HG03196 (cell line): ENCODE measurements at regions not wholly inside any gene's neighbourhood (a gene's known extent, or its start where the extent isn't known, plus 50 kb on each side); places are given as distances from the start of the nearest gene placed in this dataset.
"Not testable (repeated sequence)": the region's sequence is repeated elsewhere in the genome, so short reads cannot be mapped to it uniquely, and the experiment has no call there.

ENCODE experiments used
- ATAC-seq: cut with Tn5 transposase; IDR thresholded peaks from one replicate; pipeline ENCODE4 v1.9.1; 2021; ENCODE audit not compliant: unreplicated experiment

DNA sequence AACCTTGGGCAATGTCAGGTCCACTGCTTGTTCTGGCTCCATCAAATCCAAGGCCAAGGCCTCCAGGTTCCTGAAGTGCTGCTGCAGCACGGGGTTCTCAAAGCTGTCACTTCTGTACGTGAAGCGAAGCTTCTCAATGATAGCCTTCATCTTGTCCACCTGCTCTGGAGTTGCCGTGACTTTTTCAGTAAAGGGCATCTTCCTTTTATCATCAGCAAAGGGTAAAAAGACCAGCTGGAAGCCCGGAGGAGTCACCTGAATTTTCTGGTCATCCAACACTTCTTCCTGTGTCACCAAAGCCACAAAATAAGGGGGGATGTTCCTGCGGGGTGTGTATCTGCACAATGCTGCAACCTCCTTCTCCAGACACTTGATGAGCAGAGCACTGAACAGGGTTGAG, 131.7 kb upstream of the MAMLD1 start:
- not testable (repeated sequence) for ATAC-seq

DNA sequence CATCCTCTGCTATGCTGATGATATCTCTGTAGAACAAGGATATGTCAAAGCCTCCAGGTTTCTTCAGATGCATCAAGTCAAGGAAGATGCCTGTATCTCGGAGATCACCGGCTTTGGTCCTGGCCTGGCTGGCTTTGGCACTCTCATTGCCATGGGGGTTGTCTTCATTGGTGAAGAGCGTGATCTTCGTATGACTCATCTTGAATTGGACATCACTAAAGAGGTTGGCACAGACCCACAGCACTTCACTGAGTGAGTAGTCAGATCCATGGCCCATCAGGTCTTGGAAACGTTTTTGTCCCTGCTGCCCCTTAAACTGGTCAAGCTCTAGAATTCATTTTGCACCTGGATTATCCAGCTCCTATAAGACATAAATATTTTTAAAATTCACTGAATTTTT, 130.9 kb upstream of the MAMLD1 start:
- not testable (repeated sequence) for ATAC-seq

DNA sequence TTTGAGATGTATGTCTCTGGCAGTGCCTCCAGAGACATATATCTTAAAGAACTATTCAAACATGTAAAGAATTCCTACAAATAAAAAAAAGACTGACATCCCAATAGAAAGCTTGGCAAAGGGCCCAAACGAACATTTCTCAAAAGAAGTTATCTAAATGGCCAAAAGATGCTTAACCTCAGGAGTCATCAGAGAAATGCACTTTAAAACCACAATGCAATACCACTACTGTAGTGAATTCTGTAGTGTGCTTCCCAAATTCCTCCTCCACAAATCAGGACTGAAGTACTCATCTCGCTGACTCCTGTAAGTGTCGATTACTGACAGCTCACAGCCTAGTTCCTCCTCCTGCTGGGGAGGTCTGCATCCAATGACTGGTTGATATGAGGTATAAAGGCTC, 129.0 kb upstream of the MAMLD1 start:
- ATAC-seq = no peak

DNA sequence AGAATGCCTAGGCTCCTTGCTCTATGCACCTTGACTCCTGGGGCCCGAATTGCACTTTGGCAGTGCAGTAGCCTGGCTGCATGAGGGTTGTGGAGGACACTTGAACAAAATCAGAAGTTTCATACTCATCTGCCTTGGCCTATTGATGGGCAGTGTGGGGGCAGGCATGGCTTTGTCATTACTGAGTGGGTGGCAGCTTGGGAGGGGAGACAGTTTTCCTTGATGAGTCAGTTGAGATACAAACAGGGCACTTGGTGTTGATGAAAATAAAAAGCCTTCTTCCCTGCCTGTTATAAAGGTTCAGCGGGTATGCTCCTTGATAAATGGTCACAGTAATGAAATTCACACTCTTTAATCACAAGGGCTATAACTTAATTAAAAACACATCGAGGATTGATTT, 126.8 kb upstream of the MAMLD1 start:
- no peak for ATAC-seq

DNA sequence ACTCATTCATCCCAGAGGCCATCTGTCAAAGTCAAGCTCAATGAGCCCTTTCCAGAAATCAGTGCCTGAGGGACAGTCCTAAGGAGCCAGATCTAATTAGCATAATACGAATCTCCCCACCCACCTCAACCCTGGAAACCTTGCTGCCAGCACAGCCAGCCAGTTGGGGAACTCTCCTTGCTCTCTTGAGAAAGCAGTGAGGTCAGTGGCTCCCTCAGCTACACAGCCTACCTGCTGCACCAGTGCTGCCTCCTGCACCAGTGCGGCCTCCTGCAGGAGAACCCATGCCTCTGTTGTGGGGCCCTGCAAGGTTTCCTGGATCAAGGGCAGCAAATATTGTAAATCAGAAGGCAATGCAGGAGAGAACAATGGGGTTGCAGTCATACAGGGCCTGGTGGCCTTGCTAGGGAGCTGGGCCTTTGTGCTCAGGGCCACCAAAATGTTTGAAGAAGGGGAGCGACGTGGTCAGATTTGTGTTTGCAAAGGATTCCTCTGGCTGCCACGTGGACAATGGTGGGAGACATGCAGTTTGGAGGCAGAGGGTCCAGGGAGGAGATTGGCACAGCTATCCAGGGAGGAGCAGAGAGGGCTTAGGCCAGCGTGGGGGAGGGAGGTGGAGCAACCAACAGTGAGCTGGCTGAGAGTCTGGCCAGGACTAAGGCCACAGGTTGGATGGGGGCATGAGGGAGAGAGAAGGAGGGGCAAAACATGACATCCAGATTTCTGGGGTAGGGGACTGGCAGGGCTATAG, 124.3 kb upstream of the MAMLD1 start:
- no peak for ATAC-seq

DNA sequence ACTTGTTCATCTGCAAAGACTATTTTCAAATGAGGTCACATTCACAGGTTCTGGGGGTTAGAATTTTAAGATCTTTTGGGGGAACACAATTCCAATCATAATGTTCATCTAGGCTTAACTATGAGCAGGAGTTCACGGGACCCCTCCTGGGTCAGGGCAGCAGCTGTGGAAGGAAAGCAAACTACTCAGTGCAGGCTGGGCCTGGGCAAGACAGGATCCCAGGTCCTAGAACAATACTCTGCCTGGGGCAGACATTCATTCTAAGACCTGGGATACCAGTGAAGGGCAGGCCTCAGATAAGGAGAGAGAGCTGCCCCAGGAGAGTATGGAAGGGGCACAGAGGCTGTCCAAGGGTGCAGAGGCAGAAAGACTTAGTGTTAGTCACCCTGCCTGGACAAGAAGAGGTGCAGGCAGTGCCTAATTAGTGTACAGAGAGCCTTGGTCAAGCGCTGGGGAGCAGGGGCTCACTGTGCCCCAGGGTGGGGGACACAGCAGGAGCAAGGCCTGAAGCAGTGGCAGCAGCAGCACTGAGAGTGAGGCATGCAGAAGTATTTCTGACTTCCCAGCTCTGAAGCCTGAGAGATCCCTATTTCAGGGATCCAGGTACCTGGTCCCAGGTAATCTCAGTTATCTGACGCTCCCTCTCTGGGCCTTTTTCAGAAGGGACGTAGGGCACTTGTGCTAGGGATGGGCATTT, 123.0 kb upstream of the MAMLD1 start:
- no peak for ATAC-seq

DNA sequence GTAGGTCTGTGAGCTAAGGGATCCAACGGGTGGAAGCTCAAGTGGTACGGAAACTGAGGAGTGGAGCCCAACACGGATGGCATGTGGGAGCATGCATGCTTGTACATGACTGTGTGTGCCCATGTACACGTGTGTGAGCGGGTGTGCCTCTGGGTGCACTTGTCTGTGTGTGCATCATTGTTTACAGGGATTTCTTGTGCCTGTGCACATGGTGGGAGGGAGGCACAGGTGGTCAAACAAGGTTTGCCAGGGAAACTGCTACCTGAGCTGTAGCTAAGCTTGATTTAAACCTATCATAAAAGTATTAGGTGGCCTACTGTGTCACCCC, 122.5 kb upstream of the MAMLD1 start:
- no peak for ATAC-seq

DNA sequence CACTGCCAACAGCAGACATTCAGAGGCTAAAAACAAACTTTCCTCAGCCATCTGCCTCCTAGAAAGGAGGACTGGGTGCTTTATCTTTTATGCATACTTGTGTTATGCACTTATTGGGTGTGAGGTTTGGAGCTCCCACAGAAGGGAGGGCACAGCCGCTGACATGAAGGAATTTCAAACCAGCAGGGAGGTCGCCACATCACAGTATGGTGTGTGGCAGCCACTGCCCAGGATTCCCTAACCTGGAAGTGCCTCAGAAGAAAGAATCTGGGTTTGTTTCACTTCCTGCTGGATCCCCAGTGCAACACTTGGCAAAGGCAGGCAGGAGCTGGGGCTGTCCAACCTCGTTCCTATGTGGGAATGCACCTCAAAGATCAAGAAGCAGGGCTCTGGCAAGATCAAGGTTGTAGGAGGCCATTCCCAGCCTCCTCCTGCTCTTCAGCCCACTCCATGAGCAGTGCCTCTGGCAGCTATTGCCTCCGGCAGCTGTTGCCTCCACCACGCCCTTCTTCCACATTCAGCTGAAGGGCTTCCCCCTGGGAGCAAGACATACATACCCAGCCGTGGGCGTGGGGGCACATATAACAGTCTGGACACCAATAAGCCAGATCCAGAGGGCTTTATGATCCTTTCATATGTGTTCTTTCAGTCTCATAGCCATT, 109.0 kb upstream of the MAMLD1 start:
- no peak for ATAC-seq

DNA sequence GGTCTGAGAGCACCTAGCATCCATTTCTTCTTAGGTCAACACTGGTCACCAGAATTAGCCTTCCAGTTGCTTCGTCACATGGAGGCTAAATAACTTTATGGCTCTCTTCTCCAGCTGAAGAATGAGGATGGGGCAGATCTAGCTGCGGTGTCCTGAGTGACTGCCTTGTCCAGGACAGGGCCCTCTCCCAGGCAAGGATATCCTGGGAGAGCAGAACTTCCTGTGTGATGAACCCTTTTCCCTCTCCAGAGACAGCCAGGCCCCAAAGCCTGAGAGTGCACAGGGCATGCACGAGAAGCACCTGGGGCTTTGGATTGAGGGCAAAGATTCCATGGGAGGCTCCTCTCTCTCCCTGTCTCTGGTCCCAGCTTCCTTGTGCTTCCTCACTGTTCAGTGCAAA, 108.2 kb upstream of the MAMLD1 start:
- ATAC-seq = no peak

DNA sequence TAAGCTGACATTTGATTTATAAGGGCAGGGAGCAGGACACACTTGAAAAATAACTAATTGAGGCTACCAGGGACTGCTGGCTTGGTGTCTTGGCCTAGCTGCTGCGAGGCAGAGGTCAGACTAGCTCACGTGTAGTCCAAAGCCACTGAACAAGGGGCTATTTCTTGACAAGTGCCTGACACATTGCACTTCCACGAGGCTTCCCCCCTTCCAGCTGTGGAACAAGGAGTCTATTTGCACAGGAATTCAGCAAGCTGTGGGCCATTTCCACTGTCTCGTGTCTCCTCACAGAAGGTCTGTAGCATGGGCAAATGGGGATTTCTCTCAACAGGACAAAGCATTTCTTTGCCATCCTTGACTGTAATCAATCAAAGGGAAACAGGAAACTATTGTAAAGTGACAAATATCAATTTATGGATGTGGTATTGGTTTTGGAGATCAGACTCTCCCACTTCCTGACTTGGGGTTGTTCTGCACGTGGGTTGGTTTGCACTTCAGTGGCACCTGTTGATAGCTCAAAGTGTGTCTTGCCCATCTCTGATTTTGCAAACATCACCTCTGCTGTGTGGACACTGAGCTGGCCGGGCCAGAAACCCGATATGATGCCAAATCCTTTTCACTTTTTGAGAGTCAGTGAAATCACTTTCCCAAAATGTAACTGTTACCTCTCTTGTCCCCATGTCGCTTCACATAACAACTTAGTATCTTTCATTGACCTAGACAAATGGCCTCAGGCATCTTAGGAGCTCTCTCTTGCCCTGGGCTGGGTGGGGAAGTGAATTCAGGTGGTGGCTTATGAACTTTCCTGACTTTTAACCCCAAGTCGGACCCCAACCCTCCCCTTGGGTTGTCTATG, 107.4 kb upstream of the MAMLD1 start:
- ATAC-seq = no peak

DNA sequence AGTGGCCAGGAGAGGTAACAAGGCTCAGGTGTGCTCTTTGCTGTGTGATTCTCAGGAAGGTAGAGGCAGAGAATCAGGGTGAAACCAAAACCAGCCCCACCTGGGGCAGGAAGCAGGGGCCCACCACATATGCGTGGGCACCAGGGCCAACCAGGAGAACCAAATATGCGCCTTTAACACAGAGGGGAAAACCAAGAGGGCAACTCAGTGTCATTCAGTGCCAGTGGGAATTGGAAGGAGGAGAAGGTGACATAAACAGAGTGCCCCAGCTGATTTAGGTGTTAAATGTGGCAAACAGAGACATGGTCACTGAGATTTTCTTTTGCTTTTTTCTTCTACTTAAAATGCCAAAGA, 106.8 kb upstream of the MAMLD1 start:
- ATAC-seq = no peak

DNA sequence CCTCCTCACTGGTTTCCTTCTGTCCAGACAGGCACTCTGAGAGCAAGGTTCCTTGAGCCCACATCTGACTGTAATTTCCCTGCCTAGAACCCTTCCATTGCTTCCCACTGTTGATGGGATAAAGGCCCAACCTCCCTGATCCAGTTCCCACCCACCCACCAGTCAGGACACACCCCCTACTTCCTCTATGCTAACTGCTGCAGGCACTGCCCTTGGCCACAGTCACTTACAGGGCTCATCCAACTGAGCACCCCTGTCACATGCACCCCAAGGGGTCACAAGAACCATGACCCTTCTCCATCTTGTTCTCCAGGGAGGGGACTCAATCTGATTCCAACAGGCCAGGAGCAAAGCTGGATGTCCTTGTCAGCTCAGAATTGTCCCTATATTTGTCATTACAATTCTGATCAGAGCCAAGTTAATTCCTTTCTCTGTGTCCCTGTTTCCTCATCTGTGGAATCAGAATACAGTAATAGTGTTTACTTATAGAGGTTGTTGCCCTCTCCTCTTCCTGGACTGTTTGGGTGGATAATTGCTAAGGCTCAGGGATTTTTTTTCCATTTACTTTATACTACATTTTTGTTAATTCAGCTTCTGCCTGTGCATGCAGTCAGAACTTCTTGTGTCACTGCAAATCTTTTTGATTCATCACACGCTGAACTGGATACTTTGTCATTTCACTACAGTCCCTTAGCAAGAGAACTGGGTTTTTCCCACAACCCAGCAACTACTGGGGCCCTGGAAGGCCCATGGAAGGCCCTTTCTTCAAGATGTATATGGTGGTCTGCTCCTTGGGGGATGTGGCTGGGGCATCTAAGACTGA, 105.6 kb upstream of the MAMLD1 start:
- ATAC-seq = no peak

DNA sequence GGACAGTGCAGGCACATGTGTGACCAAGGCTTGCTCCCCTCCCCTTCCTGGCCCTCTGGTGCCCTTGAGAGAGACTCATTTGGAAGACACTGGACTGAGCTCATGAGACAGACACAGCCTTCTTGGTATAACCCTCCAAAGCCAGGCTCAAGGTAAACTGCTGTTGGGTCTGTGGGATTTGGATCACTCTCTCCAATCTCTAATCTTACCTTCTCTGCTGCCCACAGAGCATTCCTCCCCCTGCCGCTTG, 105.0 kb upstream of the MAMLD1 start:
- no peak for ATAC-seq

DNA sequence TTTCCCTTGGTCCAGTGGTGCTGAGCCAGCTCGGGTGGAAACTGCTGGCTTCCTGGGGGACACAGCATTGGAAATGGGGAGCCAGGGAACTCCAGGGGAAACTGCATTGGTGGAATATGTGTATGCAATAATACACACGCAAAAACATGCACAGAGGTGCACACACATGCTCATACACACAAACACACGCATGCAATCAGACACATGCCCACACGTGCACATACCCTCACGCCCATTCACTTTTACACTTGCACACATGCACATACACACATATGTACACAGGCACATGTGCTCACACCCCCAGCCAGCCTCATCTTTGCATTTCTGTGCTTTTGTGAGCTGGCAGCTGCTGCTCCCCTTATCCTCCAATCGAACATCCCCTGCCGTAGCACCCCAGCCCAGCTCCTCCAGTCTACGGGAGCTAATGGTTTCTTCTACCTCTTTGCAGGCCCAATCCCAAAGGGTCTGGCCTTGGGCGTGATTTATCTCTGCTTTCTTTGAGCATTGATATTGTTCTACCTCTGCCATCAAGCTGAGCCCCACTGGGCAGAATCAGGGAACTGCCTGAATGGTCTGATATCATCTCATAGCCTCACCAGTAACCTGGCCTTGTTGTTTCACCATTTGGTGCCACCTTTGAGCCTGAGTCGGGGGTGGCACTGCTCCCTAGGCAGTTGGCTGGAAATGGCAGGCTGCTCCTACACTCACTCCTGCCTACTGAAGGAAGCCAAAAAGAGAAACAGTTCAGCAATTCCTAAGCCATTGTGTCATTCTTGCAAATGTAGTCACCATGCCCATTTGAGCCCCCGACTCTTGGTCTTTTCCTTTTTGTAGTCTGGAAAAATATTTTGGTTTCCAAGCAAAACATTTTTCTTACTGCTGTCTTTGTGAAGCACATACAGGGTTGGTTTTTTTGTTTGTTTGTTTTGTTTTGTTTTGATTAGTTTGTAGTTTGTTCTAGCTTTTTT, 104.4 kb upstream of the MAMLD1 start:
- no peak for ATAC-seq

DNA sequence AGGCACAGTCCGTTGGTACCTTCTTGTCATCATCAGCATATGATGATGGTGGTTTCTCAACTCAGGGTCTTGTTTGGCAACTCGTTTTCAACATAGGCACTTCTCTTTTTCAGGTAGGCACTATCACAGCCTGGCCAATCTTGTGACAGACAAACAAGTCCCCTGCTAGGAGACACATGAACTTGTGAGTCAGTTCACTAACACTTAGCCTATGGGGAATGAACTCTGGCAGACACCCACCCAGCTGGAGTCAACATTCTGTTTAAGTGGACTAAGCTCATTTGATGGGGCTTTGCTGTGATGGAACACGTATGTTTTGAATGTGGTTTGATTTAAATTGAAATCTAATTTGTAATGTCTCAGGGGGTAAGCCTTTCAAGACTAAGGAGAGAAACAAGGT, 100.7 kb upstream of the MAMLD1 start:
- no peak for ATAC-seq

DNA sequence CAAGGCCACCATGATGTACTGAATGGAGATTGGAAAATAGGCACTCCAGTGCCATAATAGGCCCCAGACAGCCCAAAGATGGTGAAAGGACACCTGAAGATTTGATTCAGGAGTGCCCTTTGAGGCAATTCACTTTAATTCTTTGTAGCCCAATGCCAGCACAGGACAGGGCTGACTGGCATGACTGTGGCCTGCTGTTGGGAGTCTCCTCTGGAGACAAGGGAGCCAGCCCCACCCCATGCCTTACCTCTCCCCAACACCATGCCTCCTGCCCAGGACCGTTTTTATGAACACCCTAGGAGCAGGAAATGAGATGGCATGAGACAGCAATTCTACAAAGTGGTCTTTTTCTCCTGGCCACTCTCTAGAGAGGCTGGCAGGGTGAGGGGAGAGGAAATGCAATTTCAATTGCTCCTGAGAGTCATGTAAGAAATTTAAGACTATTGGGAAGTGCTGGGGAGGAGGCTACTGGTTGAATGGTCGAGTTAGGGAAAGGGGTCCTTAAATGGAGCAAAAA, 94.2 kb upstream of the MAMLD1 start:
- ATAC-seq = no peak

DNA sequence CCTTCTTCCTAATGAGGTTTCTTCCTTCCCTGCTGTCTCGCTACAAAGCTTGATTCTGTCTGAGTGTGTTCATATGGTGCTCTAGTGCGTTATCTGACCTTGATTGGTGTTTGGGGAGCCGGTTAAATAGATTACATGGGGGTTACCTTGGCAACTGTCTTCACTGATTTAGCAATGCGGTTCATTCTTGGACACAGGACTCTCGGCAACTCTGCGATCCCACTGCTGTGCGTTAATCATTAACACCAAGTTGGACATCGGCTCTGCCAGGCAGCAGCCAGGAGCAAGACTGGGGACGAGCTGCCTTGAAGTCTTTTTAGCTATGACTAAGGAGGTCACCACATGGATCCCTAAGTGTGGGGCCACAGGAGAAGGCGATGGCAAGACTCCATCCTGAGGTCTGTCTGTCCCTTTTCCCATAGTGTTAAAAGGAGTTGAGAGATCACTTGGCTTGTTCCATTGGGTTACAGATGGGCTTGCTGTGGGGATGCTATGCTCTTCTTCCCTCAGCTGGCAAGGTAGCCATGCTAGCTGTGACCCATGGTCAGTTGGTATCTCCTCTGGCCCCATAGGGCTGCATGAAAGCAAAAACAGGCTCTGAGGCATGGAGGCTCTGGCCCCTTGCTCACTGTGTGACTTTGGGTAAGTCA, 93.4 kb upstream of the MAMLD1 start:
- no peak for ATAC-seq

DNA sequence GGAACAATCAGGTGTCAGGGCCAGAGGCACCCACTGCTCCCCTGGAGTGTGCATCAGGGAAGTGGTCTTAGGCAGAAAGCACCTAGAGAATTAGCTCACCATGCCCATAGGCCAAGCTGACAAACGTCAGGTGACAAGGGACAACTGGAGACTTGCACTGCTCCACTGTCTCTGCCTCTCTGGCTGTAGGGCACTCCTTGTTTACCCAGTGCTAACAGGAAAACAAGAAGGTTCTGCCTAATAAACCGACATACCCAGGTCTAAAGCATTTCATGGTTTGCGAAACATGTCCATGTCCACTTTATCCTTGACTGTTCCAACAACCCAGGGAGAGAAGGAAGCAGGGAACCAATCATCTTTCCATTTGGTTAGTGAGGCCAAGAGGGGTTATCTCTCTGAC, 92.5 kb upstream of the MAMLD1 start:
- no peak for ATAC-seq
